ENCODE measurements at regions not wholly inside any gene's neighbourhood (a gene's known extent, or its start where the extent isn't known, plus 50 kb on each side); places are given as distances from the start of the nearest gene placed in this dataset.

GRCh38 chr16:50982808-50983207, 168.3 kb downstream of the SALL1 start:
- Mint-ChIP-seq H3K27me3 (ENCODE audit: low read depth, unreplicated experiment) (peaks cover 35% of the 10 kb centered on the region), H3K36me3 (ENCODE audit: low read depth, unreplicated experiment) (peaks cover 3% of the 10 kb centered on the region), H3K4me3 (ENCODE audit: unreplicated experiment) (no peak overlapping the region), H3K27ac (ENCODE audit: unreplicated experiment) (no peak overlapping the region), H3K4me1 (ENCODE audit: low read depth, unreplicated experiment) (no peaks in the 10 kb centered on the region), H3K9me3 (ENCODE audit: unreplicated experiment) (peaks cover 5% of the 10 kb centered on the region)
- no peak for FAIRE-seq
- Histone ChIP-seq H3K4me3 (ENCODE audit: insufficient read depth, low read depth, low read length) (no peak overlapping the region), H3K9ac (ENCODE audit: low read length) (no peak overlapping the region), H3K36me3 (ENCODE audit: insufficient read depth, low read length) (no peaks in the 10 kb centered on the region), H3K4me2 (ENCODE audit: low read length) (no peak overlapping the region), H3K27ac (ENCODE audit: low read depth, low read length) (no peak overlapping the region), H2AFZ (ENCODE audit: low read depth, low read length) (no peak overlapping the region), H3K4me1 (ENCODE audit: insufficient read depth, low read length) (no peaks in the 10 kb centered on the region), H3K79me2 (ENCODE audit: insufficient read depth, low read length) (no peaks in the 10 kb centered on the region), H3K27me3 (ENCODE audit: insufficient read depth, low read length) (no peaks in the 10 kb centered on the region), H3K9me3 (ENCODE audit: insufficient read depth, low read depth, low read length) (peaks cover 2% of the 10 kb centered on the region), H4K20me1 (ENCODE audit: insufficient read depth, low read length) (no peaks in the 10 kb centered on the region)
- TF ChIP-seq EZH2 (IDR thresholded peaks at IDR 0.05; ENCODE audit: insufficient read depth, low read length) (no peak), CTCF (IDR thresholded peaks at IDR 0.05; ENCODE audit: insufficient read depth, low read depth, low read length) (no peak)
- DNase-seq (ENCODE audit: low read depth) = no peak

GRCh38 chr16:50981951-50982350, 169.1 kb downstream of the SALL1 start:
- H3K36me3 Mint-ChIP-seq (ENCODE audit: low read depth, unreplicated experiment) = peaks cover 3% of the 10 kb centered on the region
- Histone ChIP-seq H3K4me1 (ENCODE audit: insufficient read depth, low read length) (no peaks in the 10 kb centered on the region), H3K27ac (ENCODE audit: low read depth, low read length) (no peak overlapping the region), H4K20me1 (ENCODE audit: insufficient read depth, low read length) (no peaks in the 10 kb centered on the region), H3K79me2 (ENCODE audit: insufficient read depth, low read length) (no peaks in the 10 kb centered on the region), H3K9ac (ENCODE audit: low read length) (no peak overlapping the region), H3K9me3 (ENCODE audit: insufficient read depth, low read depth, low read length) (peaks cover 2% of the 10 kb centered on the region), H2AFZ (ENCODE audit: low read depth, low read length) (no peak overlapping the region), H3K4me2 (ENCODE audit: low read length) (no peak overlapping the region), H3K4me3 (ENCODE audit: insufficient read depth, low read depth, low read length) (no peak overlapping the region), H3K36me3 (ENCODE audit: insufficient read depth, low read length) (no peaks in the 10 kb centered on the region), H3K27me3 (ENCODE audit: insufficient read depth, low read length) (no peaks in the 10 kb centered on the region)
- no peak overlapping the region for H3K4me3 Mint-ChIP-seq (ENCODE audit: unreplicated experiment)
- H3K27ac Mint-ChIP-seq (ENCODE audit: unreplicated experiment) = no peak overlapping the region
- peaks cover 5% of the 10 kb centered on the region for H3K9me3 Mint-ChIP-seq (ENCODE audit: unreplicated experiment)
- TF ChIP-seq EZH2 (IDR thresholded peaks at IDR 0.05; ENCODE audit: insufficient read depth, low read length) = no peak
- no peak for TF ChIP-seq CTCF (IDR thresholded peaks at IDR 0.05; ENCODE audit: insufficient read depth, low read depth, low read length)
- peaks cover 38% of the 10 kb centered on the region for H3K27me3 Mint-ChIP-seq (ENCODE audit: low read depth, unreplicated experiment)
- FAIRE-seq (no peak), DNase-seq (ENCODE audit: low read depth) (no peak)
- H3K4me1 Mint-ChIP-seq (ENCODE audit: low read depth, unreplicated experiment) = no peaks in the 10 kb centered on the region

- H3K4me3 Mint-ChIP-seq (ENCODE audit: unreplicated experiment) = no peak overlapping the region
- Histone ChIP-seq H3K9ac (ENCODE audit: low read length) (no peak overlapping the region), H3K79me2 (ENCODE audit: insufficient read depth, low read length) (no peaks in the 10 kb centered on the region), H3K36me3 (ENCODE audit: insufficient read depth, low read length) (no peaks in the 10 kb centered on the region), H3K4me2 (ENCODE audit: low read length) (no peak overlapping the region), H3K27me3 (ENCODE audit: insufficient read depth, low read length) (no peaks in the 10 kb centered on the region), H2AFZ (ENCODE audit: low read depth, low read length) (no peak overlapping the region), H3K27ac (ENCODE audit: low read depth, low read length) (no peak overlapping the region), H3K4me3 (ENCODE audit: insufficient read depth, low read depth, low read length) (no peak overlapping the region), H3K4me1 (ENCODE audit: insufficient read depth, low read length) (no peaks in the 10 kb centered on the region), H3K9me3 (ENCODE audit: insufficient read depth, low read depth, low read length) (no peaks in the 10 kb centered on the region), H4K20me1 (ENCODE audit: insufficient read depth, low read length) (no peaks in the 10 kb centered on the region)
- no peak for DNase-seq (ENCODE audit: low read depth)
- FAIRE-seq = no peak
- H3K27ac Mint-ChIP-seq (ENCODE audit: unreplicated experiment) = no peak overlapping the region
- no peaks in the 10 kb centered on the region for H3K36me3 Mint-ChIP-seq (ENCODE audit: low read depth, unreplicated experiment)
- peaks cover 38% of the 10 kb centered on the region for H3K27me3 Mint-ChIP-seq (ENCODE audit: low read depth, unreplicated experiment)
- H3K9me3 Mint-ChIP-seq (ENCODE audit: unreplicated experiment) = peaks cover 3% of the 10 kb centered on the region
- no peak for TF ChIP-seq CTCF (IDR thresholded peaks at IDR 0.05; ENCODE audit: insufficient read depth, low read depth, low read length)
- H3K4me1 Mint-ChIP-seq (ENCODE audit: low read depth, unreplicated experiment) = no peaks in the 10 kb centered on the region
Observed at GRCh38 chr16:50980666-50981065, 170.4 kb downstream of the SALL1 start.
